Gastrocnemius medialis (tissue), 4 donors: ENCODE measurements at regions not wholly inside any gene's neighbourhood (a gene's known extent, or its start where the extent isn't known, plus 50 kb on each side); places are given as distances from the start of the nearest gene placed in this dataset.

Experiments
- ATAC-seq, 2 donors: fragments of 150-250 bp; one replicate each; pipeline ENCODE4 v1.9.1; 2016
- DNase-seq, 2 donors: peaks; one replicate each; pipeline ENCODE4 v3.0.0-alpha.2; 2019
- H3K27ac ChIP-seq, 4 donors: fragments of 200-600 bp; sonication (generic); 1 replicate in 1 of 4; 2 replicates in 3 of 4; pipeline ENCODE4 v1.5.1; 2016 to 2018; ENCODE audit warnings: mild to moderate bottlenecking in 2 of 4, moderate library complexity in 1 of 4
- H3K27me3 ChIP-seq, 3 donors: fragments of 200-600 bp; sonication (generic) in 2 of 3; 1 replicate in 1 of 3; 2 replicates in 2 of 3; pipeline versions ENCODE4 v1.5.1 to v1.6.0; 2016 to 2019; ENCODE audit warnings: mild to moderate bottlenecking in 1 of 3, moderate library complexity in 1 of 3
- H3K36me3 ChIP-seq, 2 donors: fragments of 200-600 bp; sonication (generic) in 1 of 2; one replicate each; pipeline ENCODE4 v1.5.1; 2017 to 2018
- H3K4me1 ChIP-seq, 2 donors: fragments of 200-600 bp; sonication (generic) in 1 of 2; one replicate each; pipeline ENCODE4 v1.5.1; 2016 to 2017; ENCODE audit warnings: mild to moderate bottlenecking in 2 of 2
- H3K4me3 ChIP-seq, 4 donors: fragments of 200-600 bp; sonication (generic) in 3 of 4; 1 replicate in 1 of 4; 2 replicates in 3 of 4; pipeline ENCODE4 v1.5.1; 2016 to 2019; ENCODE audit warnings: mild to moderate bottlenecking in 2 of 4
- H3K9me3 ChIP-seq, 3 donors: fragments of 200-600 bp; sonication (generic) in 2 of 3; 1 replicate in 1 of 3; 2 replicates in 2 of 3; pipeline ENCODE4 v1.5.1; 2016 to 2019
- CTCF ChIP-seq, 5 experiments: fragments of 450-650 bp in 3 of 5; fragments of 200-600 bp in 2 of 5; sonication (generic) in 2 of 5; IDR thresholded peaks in 4 of 5; conservative IDR thresholded peaks in 1 of 5; 1 replicate in 4 of 5; 2 replicates in 1 of 5; pipeline ENCODE4 v1.5.1; 2016 to 2019; ENCODE audit warnings: antibody characterized with exemption in 5 of 5, mild to moderate bottlenecking in 3 of 5, moderate library complexity in 3 of 5
- POLR2A ChIP-seq, 2 donors: fragments of 450-650 bp; IDR thresholded peaks; one replicate each; pipeline ENCODE4 v1.6.1; 2017; ENCODE audit warnings: antibody characterized with exemption in 2 of 2, mild to moderate bottlenecking in 2 of 2, moderate library complexity in 2 of 2
- in situ Hi-C, 4 donors: fragments of 200-750 bp; cut with MboI; loops; one replicate each; pipeline versions ENCODE4 v1.15.0 to v1.8.0; 2017; ENCODE audit warnings: low sequenced_read_pairs in 4 of 4
- intact Hi-C: fragments of 100-400 bp; cut with DNase I; formaldehyde crosslinking; loops from one replicate; pipeline ENCODE4 v1.15.1; 2023; ENCODE audit warnings: low total_unique reads

- Histone ChIP-seq H3K36me3 (peaks cover 0 to 13% of the 10 kb centered on the region in 2 donors), H3K27me3 (no peaks in the 10 kb centered on the region), H3K4me3 (no peak overlapping the region), H3K27ac (no peak overlapping the region), H3K9me3 (no peaks in the 10 kb centered on the region), H3K4me1 (peaks cover 0 to 7% of the 10 kb centered on the region in 2 donors)
- ATAC-seq (no peak), DNase-seq (no peak)
- in situ Hi-C loops = no loop called here
- intact Hi-C loops = no loop called here
- TF ChIP-seq POLR2A (IDR thresholded peaks at IDR 0.05) (no peak), CTCF (IDR thresholded peaks at IDR 0.05 in 4 of 5, conservative IDR thresholded peaks at IDR 0.05 in 1 of 5) (no peak)
Observed at GRCh38 chr3:124422805-124423204, 307.4 kb upstream of the UMPS start.

- in situ Hi-C loops = no loop called here
- intact Hi-C loops = no loop called here
- no peaks in the 10 kb centered on the region for H3K9me3 ChIP-seq
- no peak overlapping the region for H3K27ac ChIP-seq
- H3K4me3 ChIP-seq = no peak overlapping the region
- TF ChIP-seq POLR2A (IDR thresholded peaks at IDR 0.05) (no peak), CTCF (IDR thresholded peaks at IDR 0.05 in 4 of 5, conservative IDR thresholded peaks at IDR 0.05 in 1 of 5) (no peak)
- H3K36me3 ChIP-seq = peaks cover 0 to 10% of the 10 kb centered on the region in 2 donors
- DNase-seq (no peak), ATAC-seq (no peak)
- H3K4me1 ChIP-seq = peaks cover 0 to 7% of the 10 kb centered on the region in 2 donors
- H3K27me3 ChIP-seq = no peaks in the 10 kb centered on the region
Observed at GRCh38 chr3:124424396-124424795, 305.9 kb upstream of the UMPS start.

GRCh38 chr3:124425972-124426371 is 304.3 kb upstream of the UMPS start:
- Histone ChIP-seq H3K27me3 (no peaks in the 10 kb centered on the region), H3K36me3 (peaks cover 0 to 19% of the 10 kb centered on the region in 2 donors), H3K9me3 (no peaks in the 10 kb centered on the region), H3K27ac (no peak overlapping the region), H3K4me3 (no peak overlapping the region), H3K4me1 (no peaks in the 10 kb centered on the region)
- intact Hi-C loops = no loop called here
- in situ Hi-C loops = no loop called here
- TF ChIP-seq CTCF (IDR thresholded peaks at IDR 0.05 in 4 of 5, conservative IDR thresholded peaks at IDR 0.05 in 1 of 5) = no peak
- DNase-seq = no peak
- no peak for ATAC-seq

GRCh38 chr3:124428372-124429128 is 301.7 kb upstream of the UMPS start:
- no peak overlapping the region for H3K4me3 ChIP-seq
- no peak for DNase-seq
- H3K9me3 ChIP-seq = no peaks in the 10 kb centered on the region
- ATAC-seq = no peak
- H3K27me3 ChIP-seq = no peaks in the 10 kb centered on the region
- intact Hi-C loops = no loop called here
- peaks cover 0 to 22% of the 10 kb centered on the region in 2 donors for H3K36me3 ChIP-seq
- no peak for TF ChIP-seq POLR2A (IDR thresholded peaks at IDR 0.05)
- TF ChIP-seq CTCF (IDR thresholded peaks at IDR 0.05 in 4 of 5, conservative IDR thresholded peaks at IDR 0.05 in 1 of 5) = no peak
- in situ Hi-C loops = no loop called here
- H3K27ac ChIP-seq = no peak overlapping the region
- H3K4me1 ChIP-seq = no peaks in the 10 kb centered on the region
